ENCODE measurements at regions not wholly inside any gene's neighbourhood (a gene's known extent, or its start where the extent isn't known, plus 50 kb on each side); places are given as distances from the start of the nearest gene placed in this dataset.

GRCh38 chr4:188869581-188869980, 730.3 kb downstream of the TRIML1 start:
- H3K4me2 ChIP-seq (ENCODE audit: extremely low read depth, insufficient read depth, low read length): no peak overlapping the region
- TF ChIP-seq CTCF (conservative IDR thresholded peaks at IDR 0.05 in 1 of 2, IDR thresholded peaks at IDR 0.05 in 1 of 2; ENCODE audit: low read depth in 1 of 2, low read length in 2 of 2): no peak
- TF ChIP-seq EZH2 (IDR thresholded peaks at IDR 0.05; ENCODE audit: low read length, missing control alignments): no peak
- no peak overlapping the region for H3K27ac ChIP-seq (ENCODE audit: insufficient read depth, low read length)
- H3K9me3 ChIP-seq (ENCODE audit: control insufficient read depth, insufficient read depth, low read depth, low read length): no peaks in the 10 kb centered on the region
- no peak overlapping the region for H3K4me3 ChIP-seq (replicated peaks in 1 of 4; ENCODE audit: control extremely low read depth in 1 of 4, insufficient read depth in 1 of 4, low read depth in 3 of 4, low read length in 4 of 4)
- no peak overlapping the region for H2AFZ ChIP-seq (ENCODE audit: low read length)
- no peaks in the 10 kb centered on the region for H3K79me2 ChIP-seq (ENCODE audit: control insufficient read depth, insufficient read depth, low read length)
- H3K9ac ChIP-seq (ENCODE audit: insufficient read depth, low read length): no peak overlapping the region
- peak in 1 of 2 donors; percentile 59 for DNase-seq (ENCODE audit: low read depth in 2 of 2)
- no peaks in the 10 kb centered on the region for H4K20me1 ChIP-seq (ENCODE audit: control insufficient read depth, extremely low read depth, insufficient read depth, low read length)
- no peaks in the 10 kb centered on the region for H3K36me3 ChIP-seq (ENCODE audit: control insufficient read depth, insufficient read depth, low read length)
- no peaks in the 10 kb centered on the region for H3K27me3 ChIP-seq (ENCODE audit: control insufficient read depth, insufficient read depth, low read length)
- no peaks in the 10 kb centered on the region for H3K4me1 ChIP-seq (ENCODE audit: control insufficient read depth, extremely low read depth, insufficient read depth, low read length)

- H3K9me3 ChIP-seq (ENCODE audit: control insufficient read depth, insufficient read depth, low read depth, low read length): no peaks in the 10 kb centered on the region
- no peaks in the 10 kb centered on the region for H3K4me1 ChIP-seq (ENCODE audit: control insufficient read depth, extremely low read depth, insufficient read depth, low read length)
- H3K4me3 ChIP-seq (replicated peaks in 1 of 4; ENCODE audit: control extremely low read depth in 1 of 4, insufficient read depth in 1 of 4, low read depth in 3 of 4, low read length in 4 of 4): no peak overlapping the region
- no peak overlapping the region for H2AFZ ChIP-seq (ENCODE audit: low read length)
- no peak for DNase-seq (ENCODE audit: low read depth in 2 of 2)
- TF ChIP-seq CTCF (conservative IDR thresholded peaks at IDR 0.05 in 1 of 2, IDR thresholded peaks at IDR 0.05 in 1 of 2; ENCODE audit: low read depth in 1 of 2, low read length in 2 of 2): no peak
- TF ChIP-seq EZH2 (IDR thresholded peaks at IDR 0.05; ENCODE audit: low read length, missing control alignments): no peak
- H3K4me2 ChIP-seq (ENCODE audit: extremely low read depth, insufficient read depth, low read length): no peak overlapping the region
- no peaks in the 10 kb centered on the region for H3K36me3 ChIP-seq (ENCODE audit: control insufficient read depth, insufficient read depth, low read length)
- H3K27me3 ChIP-seq (ENCODE audit: control insufficient read depth, insufficient read depth, low read length): no peaks in the 10 kb centered on the region
- no peak overlapping the region for H3K9ac ChIP-seq (ENCODE audit: insufficient read depth, low read length)
- H3K27ac ChIP-seq (ENCODE audit: insufficient read depth, low read length): no peak overlapping the region
- no peaks in the 10 kb centered on the region for H3K79me2 ChIP-seq (ENCODE audit: control insufficient read depth, insufficient read depth, low read length)
- no peaks in the 10 kb centered on the region for H4K20me1 ChIP-seq (ENCODE audit: control insufficient read depth, extremely low read depth, insufficient read depth, low read length)
These were observed 733.6 kb downstream of the TRIML1 start for GRCh38 chr4:188872809-188873208.

- no peak overlapping the region for H3K27ac ChIP-seq (ENCODE audit: insufficient read depth, low read length)
- no peaks in the 10 kb centered on the region for H3K27me3 ChIP-seq (ENCODE audit: control insufficient read depth, insufficient read depth, low read length)
- no peak overlapping the region for H3K4me3 ChIP-seq (replicated peaks in 1 of 4; ENCODE audit: control extremely low read depth in 1 of 4, insufficient read depth in 1 of 4, low read depth in 3 of 4, low read length in 4 of 4)
- H4K20me1 ChIP-seq (ENCODE audit: control insufficient read depth, extremely low read depth, insufficient read depth, low read length): no peaks in the 10 kb centered on the region
- H3K4me2 ChIP-seq (ENCODE audit: extremely low read depth, insufficient read depth, low read length): no peak overlapping the region
- TF ChIP-seq EZH2 (IDR thresholded peaks at IDR 0.05; ENCODE audit: low read length, missing control alignments): no peak
- TF ChIP-seq CTCF (conservative IDR thresholded peaks at IDR 0.05 in 1 of 2, IDR thresholded peaks at IDR 0.05 in 1 of 2; ENCODE audit: low read depth in 1 of 2, low read length in 2 of 2): no peak
- H3K9me3 ChIP-seq (ENCODE audit: control insufficient read depth, insufficient read depth, low read depth, low read length): no peaks in the 10 kb centered on the region
- H3K36me3 ChIP-seq (ENCODE audit: control insufficient read depth, insufficient read depth, low read length): no peaks in the 10 kb centered on the region
- H3K79me2 ChIP-seq (ENCODE audit: control insufficient read depth, insufficient read depth, low read length): no peaks in the 10 kb centered on the region
- H3K4me1 ChIP-seq (ENCODE audit: control insufficient read depth, extremely low read depth, insufficient read depth, low read length): no peaks in the 10 kb centered on the region
- DNase-seq (ENCODE audit: low read depth in 2 of 2): no peak
- H3K9ac ChIP-seq (ENCODE audit: insufficient read depth, low read length): no peak overlapping the region
- no peak overlapping the region for H2AFZ ChIP-seq (ENCODE audit: low read length)
These were observed 737.6 kb downstream of the TRIML1 start for GRCh38 chr4:188876881-188877280.

All from fibroblast of lung (primary cell).